Progenitor cell of endocrine pancreas (in vitro differentiated cells): ENCODE measurements at regions not wholly inside any gene's neighbourhood (a gene's known extent, or its start where the extent isn't known, plus 50 kb on each side); places are given as distances from the start of the nearest gene placed in this dataset.

Experiments used
- DNase-seq: peaks from one replicate; pipeline ENCODE4 v3.0.0; 2021; ENCODE audit warnings: low spot score; ENCODE audit not compliant: unreplicated experiment
- H3K27ac Mint-ChIP-seq: 2 replicates; pipeline ENCODE4 v1.8.0; 2021; ENCODE audit warnings: mild to moderate bottlenecking, moderate library complexity, mixed read lengths
- H3K27me3 Mint-ChIP-seq: 2 replicates; pipeline ENCODE4 v1.8.0; 2021; ENCODE audit warnings: mixed read lengths
- H3K36me3 Mint-ChIP-seq: 2 replicates; pipeline ENCODE4 v1.8.0; 2022; ENCODE audit warnings: mixed read lengths; ENCODE audit not compliant: insufficient read depth
- H3K4me1 Mint-ChIP-seq: 2 replicates; pipeline ENCODE4 v1.8.0; 2021; ENCODE audit warnings: low read depth, mixed read lengths
- H3K4me3 Mint-ChIP-seq: 2 replicates; pipeline ENCODE4 v1.8.0; 2021; ENCODE audit warnings: low read depth, mild to moderate bottlenecking, moderate library complexity, mixed read lengths
- H3K9me3 Mint-ChIP-seq: 2 replicates; pipeline ENCODE4 v1.8.0; 2021; ENCODE audit warnings: low read depth, mixed read lengths
- TF ChIP-seq, protein P1 (sequence below): fragments of 200-600 bp; sonication (generic); IDR thresholded peaks from one replicate; pipeline ENCODE4 v1.5.0; 2021; ENCODE audit warnings: antibody characterized with exemption, mild to moderate bottlenecking; ENCODE audit not compliant: unreplicated experiment

DNA sequence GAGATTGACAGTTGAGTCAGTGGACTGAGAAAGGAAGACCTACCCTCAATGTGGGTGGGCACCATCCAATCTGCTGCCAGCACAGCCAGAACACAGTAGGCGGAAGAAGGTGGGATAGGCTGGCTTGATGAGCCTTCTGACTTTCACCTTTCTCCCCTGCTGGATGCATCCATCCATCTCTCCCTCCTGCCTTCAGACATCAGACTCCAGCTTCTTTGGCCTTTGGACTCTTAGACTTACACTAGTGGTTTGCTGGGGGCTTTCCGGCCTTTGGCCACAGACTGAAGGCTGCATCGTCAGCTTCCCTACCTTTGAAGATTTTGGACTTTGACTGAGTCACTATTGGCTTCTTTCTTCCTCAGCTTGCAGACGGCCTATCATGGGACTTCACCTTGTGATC lies 456.5 kb upstream of the MIS18BP1 start:
- Mint-ChIP-seq H3K9me3 (no peaks in the 10 kb centered on the region), H3K36me3 (no peaks in the 10 kb centered on the region), H3K27ac (no peak overlapping the region), H3K27me3 (no peaks in the 10 kb centered on the region), H3K4me3 (no peak overlapping the region), H3K4me1 (peaks cover 6% of the 10 kb centered on the region)
- TF ChIP-seq, protein P1, sequence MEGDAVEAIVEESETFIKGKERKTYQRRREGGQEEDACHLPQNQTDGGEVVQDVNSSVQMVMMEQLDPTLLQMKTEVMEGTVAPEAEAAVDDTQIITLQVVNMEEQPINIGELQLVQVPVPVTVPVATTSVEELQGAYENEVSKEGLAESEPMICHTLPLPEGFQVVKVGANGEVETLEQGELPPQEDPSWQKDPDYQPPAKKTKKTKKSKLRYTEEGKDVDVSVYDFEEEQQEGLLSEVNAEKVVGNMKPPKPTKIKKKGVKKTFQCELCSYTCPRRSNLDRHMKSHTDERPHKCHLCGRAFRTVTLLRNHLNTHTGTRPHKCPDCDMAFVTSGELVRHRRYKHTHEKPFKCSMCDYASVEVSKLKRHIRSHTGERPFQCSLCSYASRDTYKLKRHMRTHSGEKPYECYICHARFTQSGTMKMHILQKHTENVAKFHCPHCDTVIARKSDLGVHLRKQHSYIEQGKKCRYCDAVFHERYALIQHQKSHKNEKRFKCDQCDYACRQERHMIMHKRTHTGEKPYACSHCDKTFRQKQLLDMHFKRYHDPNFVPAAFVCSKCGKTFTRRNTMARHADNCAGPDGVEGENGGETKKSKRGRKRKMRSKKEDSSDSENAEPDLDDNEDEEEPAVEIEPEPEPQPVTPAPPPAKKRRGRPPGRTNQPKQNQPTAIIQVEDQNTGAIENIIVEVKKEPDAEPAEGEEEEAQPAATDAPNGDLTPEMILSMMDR, result no peak
- no peak for DNase-seq

DNA sequence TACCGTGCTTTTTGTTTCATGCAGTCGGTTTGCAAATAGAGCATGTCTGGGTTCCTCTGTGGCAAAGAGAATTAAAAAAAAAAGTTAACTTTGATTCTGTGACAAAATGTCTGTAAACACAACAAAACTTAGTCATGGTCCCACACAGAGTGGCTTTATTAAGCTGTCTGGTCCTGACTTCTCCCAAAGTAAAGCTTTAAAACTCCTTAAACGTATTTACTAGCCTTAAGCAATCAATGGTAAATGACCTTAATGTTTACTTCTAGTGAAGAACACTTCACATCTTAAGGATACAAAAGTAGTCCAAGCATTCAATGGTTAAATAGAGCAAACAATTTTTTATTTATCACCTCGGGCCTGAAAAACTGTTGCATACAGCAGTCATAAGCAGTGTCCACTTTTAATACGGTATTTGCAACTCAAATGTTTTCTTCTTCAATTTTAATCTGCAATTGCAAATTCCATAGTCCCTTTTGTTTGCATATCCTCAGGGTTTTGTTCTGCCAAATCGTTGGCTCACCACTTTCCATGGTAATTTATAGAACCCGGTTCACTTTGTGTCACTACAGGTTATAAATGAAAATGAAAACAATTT lies 453.0 kb upstream of the MIS18BP1 start:
- Mint-ChIP-seq H3K36me3 (no peaks in the 10 kb centered on the region), H3K27me3 (no peaks in the 10 kb centered on the region), H3K9me3 (no peaks in the 10 kb centered on the region), H3K27ac (no peak overlapping the region), H3K4me1 (peaks cover 6% of the 10 kb centered on the region), H3K4me3 (no peak overlapping the region)
- DNase-seq, result no peak
- TF ChIP-seq, protein P1, result no peak

DNA sequence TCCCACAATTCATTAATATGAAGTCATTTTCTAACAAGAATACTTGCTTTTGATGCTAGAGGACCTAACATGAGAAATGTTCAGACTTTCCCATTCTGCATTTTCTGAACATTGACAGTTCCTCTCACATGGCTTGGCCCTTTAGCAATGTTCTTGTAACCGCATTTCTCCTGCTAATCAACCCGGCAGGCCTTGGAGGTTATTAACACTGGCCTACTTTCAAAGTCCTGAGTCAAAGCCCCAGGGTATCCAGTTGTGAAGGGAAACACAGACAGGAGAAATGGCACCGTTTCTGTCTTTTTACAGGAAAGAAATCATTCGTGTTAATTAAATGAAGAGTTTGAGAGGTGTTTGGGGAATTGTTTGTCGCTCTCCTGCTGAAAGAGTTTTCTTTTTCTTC lies 446.5 kb upstream of the MIS18BP1 start:
- no peaks in the 10 kb centered on the region for H3K27me3 Mint-ChIP-seq
- TF ChIP-seq, protein P1, result no peak
- no peak overlapping the region for H3K27ac Mint-ChIP-seq
- no peaks in the 10 kb centered on the region for H3K4me1 Mint-ChIP-seq
- no peak for DNase-seq
- H3K9me3 Mint-ChIP-seq, result no peaks in the 10 kb centered on the region
- no peak overlapping the region for H3K4me3 Mint-ChIP-seq
- no peaks in the 10 kb centered on the region for H3K36me3 Mint-ChIP-seq

DNA sequence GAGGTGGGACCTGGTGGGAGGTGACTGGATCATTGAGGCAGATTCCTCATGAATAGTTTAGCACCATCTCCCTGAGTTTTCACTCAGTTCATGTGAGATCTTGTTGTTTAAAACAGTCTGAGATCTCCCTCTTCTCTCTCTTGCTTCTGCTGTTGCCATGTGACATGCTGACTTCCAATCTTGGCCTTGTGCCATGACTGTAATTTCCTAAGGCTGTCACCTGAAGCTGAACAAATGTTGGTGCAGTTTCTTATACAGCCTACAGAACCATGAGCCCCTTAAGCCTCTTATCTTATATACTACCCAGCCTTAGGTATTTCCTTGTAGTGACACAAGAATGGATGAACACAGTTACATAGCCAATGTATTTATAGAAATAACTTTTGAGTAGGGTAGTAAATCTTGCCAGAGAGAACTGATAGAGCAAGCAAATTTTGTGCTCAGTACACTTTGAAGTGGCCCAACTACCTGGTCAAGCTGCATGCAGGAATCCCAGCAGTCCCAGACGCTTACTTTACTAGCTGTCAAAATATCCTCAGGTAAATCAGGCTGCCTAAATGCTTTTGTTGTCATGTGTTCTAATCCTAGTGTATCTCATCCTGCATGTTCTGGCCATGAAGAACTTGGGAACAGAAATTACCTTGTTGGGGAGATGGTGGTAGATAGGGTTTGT lies 445.6 kb upstream of the MIS18BP1 start:
- TF ChIP-seq, protein P1, result no peak
- no peak overlapping the region for H3K27ac Mint-ChIP-seq
- no peaks in the 10 kb centered on the region for H3K4me1 Mint-ChIP-seq
- no peaks in the 10 kb centered on the region for H3K9me3 Mint-ChIP-seq
- no peak for DNase-seq
- no peak overlapping the region for H3K4me3 Mint-ChIP-seq
- H3K36me3 Mint-ChIP-seq, result no peaks in the 10 kb centered on the region
- H3K27me3 Mint-ChIP-seq, result no peaks in the 10 kb centered on the region

DNA sequence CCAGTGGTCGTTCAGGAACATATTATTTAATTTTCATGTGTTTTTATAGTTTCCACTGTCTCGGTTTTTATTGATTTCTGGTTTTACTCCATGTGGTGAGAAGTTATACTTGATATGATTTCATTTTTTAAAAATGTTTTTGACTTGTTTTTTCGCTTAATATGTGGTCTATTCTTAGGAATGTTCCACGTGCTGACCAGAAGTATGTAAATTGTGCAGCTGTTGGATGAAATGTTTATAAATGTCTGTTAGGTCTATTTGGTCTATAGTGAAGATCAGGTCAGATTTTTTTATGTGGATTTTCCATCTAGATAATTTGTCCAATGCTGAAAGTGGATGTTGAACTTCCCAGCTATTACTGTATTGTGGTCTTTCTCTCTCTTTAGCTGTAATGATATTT lies 433.8 kb upstream of the MIS18BP1 start:
- Mint-ChIP-seq H3K4me1 (no peaks in the 10 kb centered on the region), H3K9me3 (peaks cover 17% of the 10 kb centered on the region)

More for the DNA sequence above, 433.8 kb upstream of the MIS18BP1 start:
- Mint-ChIP-seq H3K27ac (no peak overlapping the region), H3K36me3 (no peaks in the 10 kb centered on the region), H3K27me3 (no peaks in the 10 kb centered on the region), H3K4me3 (no peak overlapping the region)
- no peak for DNase-seq
- TF ChIP-seq, protein P1, result no peak
